ENCODE measurements at regions not wholly inside any gene's neighbourhood (a gene's known extent, or its start where the extent isn't known, plus 50 kb on each side); places are given as distances from the start of the nearest gene placed in this dataset.

- no peak for DNase-seq
Measured at GRCh38 chr12:116382686-116383530, 105.4 kb upstream of the MED13L start.

GRCh38 chr12:116384175-116384574 is 106.7 kb upstream of the MED13L start:
- DNase-seq, result no peak

- DNase-seq, result peak; percentile 91
Measured at GRCh38 chr12:116384691-116385485, 107.4 kb upstream of the MED13L start.

- DNase-seq, result peak; percentile 89
Measured at GRCh38 chr12:116385486-116386217, 108.2 kb upstream of the MED13L start.

- DNase-seq, result no peak
Measured at GRCh38 chr12:116389326-116389725, 111.8 kb upstream of the MED13L start.

GRCh38 chr12:116389990-116390389 is 112.5 kb upstream of the MED13L start:
- DNase-seq, result no peak

GRCh38 chr12:116390401-116391335 is 113.2 kb upstream of the MED13L start:
- DNase-seq, result no peak

GRCh38 chr12:116391501-116391900 is 114.0 kb upstream of the MED13L start:
- DNase-seq, result no peak

GRCh38 chr12:116392061-116392460 is 114.6 kb upstream of the MED13L start:
- DNase-seq, result no peak

GRCh38 chr12:116393255-116393654 is 115.8 kb upstream of the MED13L start:
- DNase-seq, result no peak

GRCh38 chr12:116393859-116394650 is 116.6 kb upstream of the MED13L start:
- DNase-seq, result no peak

- DNase-seq, result no peak
Measured at GRCh38 chr12:116395396-116395795, 117.9 kb upstream of the MED13L start.

GRCh38 chr12:116397148-116397547 is 119.7 kb upstream of the MED13L start:
- DNase-seq, result no peak

GRCh38 chr12:116398193-116398592 is 120.7 kb upstream of the MED13L start:
- no peak for DNase-seq

- no peak for DNase-seq
Measured at GRCh38 chr12:116399055-116399454, 121.6 kb upstream of the MED13L start.

GRCh38 chr12:116400636-116401372 is 123.3 kb upstream of the MED13L start:
- peak; percentile 60 for DNase-seq

GRCh38 chr12:116401565-116401964 is 124.1 kb upstream of the MED13L start:
- DNase-seq, result no peak

GRCh38 chr12:116402163-116402939 is 124.9 kb upstream of the MED13L start:
- no peak for DNase-seq

- no peak for DNase-seq
Measured at GRCh38 chr12:116403546-116403945, 126.1 kb upstream of the MED13L start.

GRCh38 chr12:116404247-116404646 is 126.8 kb upstream of the MED13L start:
- no peak for DNase-seq

Measured in hematopoietic multipotent progenitor cell treated with erythropoietin and hydrocortisone succinate and interleukin-3 and kit ligand, for 4 days (in vitro differentiated cells).